Loucy (cell line): ENCODE measurements at regions not wholly inside any gene's neighbourhood (a gene's known extent, or its start where the extent isn't known, plus 50 kb on each side); places are given as distances from the start of the nearest gene placed in this dataset.

ENCODE experiments used
- H2AFZ ChIP-seq: fragments of 200-600 bp; sonication (generic); 2 replicates; pipeline ENCODE4 v1.6.0; 2016; ENCODE audit warnings: antibody characterized with exemption, mild to moderate bottlenecking, low read length, moderate library complexity
- H3F3A ChIP-seq: fragments of 200-600 bp; 2 replicates; pipeline ENCODE4 v1.6.0; 2016; ENCODE audit warnings: antibody characterized with exemption, low read depth, mild to moderate bottlenecking
- H3K27me3 ChIP-seq: fragments of 200-600 bp; sonication (generic); 2 replicates; pipeline ENCODE4 v1.6.1; 2014; ENCODE audit warnings: low read length, mild to moderate bottlenecking; ENCODE audit not compliant: insufficient read depth, poor library complexity, severe bottlenecking
- H3K36me3 ChIP-seq: fragments of 200-600 bp; sonication (generic); 2 replicates; pipeline ENCODE4 v1.6.1; 2016; ENCODE audit warnings: low read length; ENCODE audit not compliant: insufficient read depth
- H3K4me1 ChIP-seq: fragments of 200-600 bp; sonication (generic); 2 replicates; pipeline ENCODE4 v1.5.1; 2014; ENCODE audit warnings: low read length, mild to moderate bottlenecking; ENCODE audit not compliant: insufficient read depth, poor library complexity, severe bottlenecking
- H3K4me2 ChIP-seq: fragments of 200-600 bp; sonication (generic); 2 replicates; pipeline ENCODE4 v1.6.0; 2014; ENCODE audit warnings: antibody characterized with exemption, low read length, low read depth, mild to moderate bottlenecking; ENCODE audit not compliant: poor library complexity, severe bottlenecking
- H3K4me3 ChIP-seq: fragments of 200-600 bp; sonication (generic); 2 replicates; pipeline ENCODE4 v1.5.1; 2014; ENCODE audit warnings: low read length, mild to moderate bottlenecking, mixed read lengths; ENCODE audit not compliant: poor library complexity, severe bottlenecking
- H3K79me2 ChIP-seq: fragments of 200-600 bp; sonication (generic); 2 replicates; pipeline ENCODE4 v1.6.1; 2014; ENCODE audit warnings: low read length; ENCODE audit not compliant: insufficient read depth
- H3K9ac ChIP-seq: fragments of 200-600 bp; sonication (generic); 2 replicates; pipeline ENCODE4 v1.6.0; 2014; ENCODE audit warnings: mild to moderate bottlenecking, low read depth, low read length, moderate library complexity; ENCODE audit not compliant: poor library complexity, severe bottlenecking
- H3K9me2 ChIP-seq: fragments of 200-600 bp; sonication (generic); replicated peaks from 2 replicates; pipeline ENCODE4 v1.6.1; 2016; ENCODE audit warnings: low read depth, low read length, mixed read lengths
- H3K9me3 ChIP-seq: fragments of 200-600 bp; sonication (generic); 2 replicates; pipeline ENCODE4 v1.6.1; 2014; ENCODE audit warnings: mild to moderate bottlenecking, antibody characterized with exemption, low read length, low read depth; ENCODE audit not compliant: insufficient read depth
- H4K20me1 ChIP-seq: fragments of 200-600 bp; sonication (generic); 2 replicates; pipeline ENCODE4 v1.6.0; 2014; ENCODE audit warnings: antibody characterized with exemption, low read length, mild to moderate bottlenecking; ENCODE audit not compliant: insufficient read depth, poor library complexity, severe bottlenecking
- EZH2phosphoT487 ChIP-seq: fragments of 200-600 bp; IDR thresholded peaks from 2 replicates; pipeline ENCODE4 v1.6.1; 2018; ENCODE audit warnings: antibody characterized with exemption, mild to moderate bottlenecking, moderate library complexity, borderline replicate concordance
- TF ChIP-seq, protein P1 (sequence below): fragments of 200-600 bp; sonication (generic); conservative IDR thresholded peaks from 2 replicates; pipeline ENCODE4 v1.5.1; 2014; ENCODE audit warnings: mild to moderate bottlenecking, antibody characterized with exemption, low read length

- H3K9ac ChIP-seq, result no peak overlapping the region
- no peak overlapping the region for H2AFZ ChIP-seq
- no peaks in the 10 kb centered on the region for H3F3A ChIP-seq
- H3K27me3 ChIP-seq, result no peaks in the 10 kb centered on the region
- H3K4me1 ChIP-seq, result no peaks in the 10 kb centered on the region
- H3K79me2 ChIP-seq, result no peaks in the 10 kb centered on the region
- no peaks in the 10 kb centered on the region for H3K36me3 ChIP-seq
- H3K4me3 ChIP-seq, result no peak overlapping the region
- H3K9me2 ChIP-seq, result no peaks in the 10 kb centered on the region
- no peaks in the 10 kb centered on the region for H4K20me1 ChIP-seq
- TF ChIP-seq EZH2phosphoT487, result no peak
- TF ChIP-seq, protein P1, sequence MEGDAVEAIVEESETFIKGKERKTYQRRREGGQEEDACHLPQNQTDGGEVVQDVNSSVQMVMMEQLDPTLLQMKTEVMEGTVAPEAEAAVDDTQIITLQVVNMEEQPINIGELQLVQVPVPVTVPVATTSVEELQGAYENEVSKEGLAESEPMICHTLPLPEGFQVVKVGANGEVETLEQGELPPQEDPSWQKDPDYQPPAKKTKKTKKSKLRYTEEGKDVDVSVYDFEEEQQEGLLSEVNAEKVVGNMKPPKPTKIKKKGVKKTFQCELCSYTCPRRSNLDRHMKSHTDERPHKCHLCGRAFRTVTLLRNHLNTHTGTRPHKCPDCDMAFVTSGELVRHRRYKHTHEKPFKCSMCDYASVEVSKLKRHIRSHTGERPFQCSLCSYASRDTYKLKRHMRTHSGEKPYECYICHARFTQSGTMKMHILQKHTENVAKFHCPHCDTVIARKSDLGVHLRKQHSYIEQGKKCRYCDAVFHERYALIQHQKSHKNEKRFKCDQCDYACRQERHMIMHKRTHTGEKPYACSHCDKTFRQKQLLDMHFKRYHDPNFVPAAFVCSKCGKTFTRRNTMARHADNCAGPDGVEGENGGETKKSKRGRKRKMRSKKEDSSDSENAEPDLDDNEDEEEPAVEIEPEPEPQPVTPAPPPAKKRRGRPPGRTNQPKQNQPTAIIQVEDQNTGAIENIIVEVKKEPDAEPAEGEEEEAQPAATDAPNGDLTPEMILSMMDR, result no peak
- H3K9me3 ChIP-seq, result no peaks in the 10 kb centered on the region
- no peak overlapping the region for H3K4me2 ChIP-seq
Observed at GRCh38 chr2:51697095-51697494, 665.2 kb upstream of the NRXN1 start.

DNA sequence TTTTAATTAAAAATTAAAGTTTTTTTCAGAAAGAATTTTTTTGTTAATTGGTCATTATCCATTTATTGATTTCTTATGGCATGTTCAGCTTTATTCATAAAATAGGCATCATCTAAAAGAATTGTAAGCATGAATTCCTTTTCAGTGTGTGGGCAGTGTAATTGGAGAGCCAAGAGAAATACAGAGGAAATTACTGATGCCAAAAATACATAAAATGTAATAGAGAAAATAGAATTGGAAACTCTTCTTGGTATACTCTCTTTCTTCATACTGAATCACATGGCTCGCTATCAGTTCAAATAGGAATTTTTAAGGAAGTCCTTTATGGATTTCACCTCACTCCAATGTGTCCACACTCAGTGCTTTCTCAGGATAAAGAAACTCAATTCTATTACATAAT lies 663.6 kb upstream of the NRXN1 start:
- no peak overlapping the region for H3K4me2 ChIP-seq
- H3K9me3 ChIP-seq, result no peaks in the 10 kb centered on the region
- no peak overlapping the region for H3K9ac ChIP-seq
- no peaks in the 10 kb centered on the region for H3K9me2 ChIP-seq
- no peak overlapping the region for H2AFZ ChIP-seq
- H3K4me1 ChIP-seq, result no peaks in the 10 kb centered on the region
- no peak for TF ChIP-seq EZH2phosphoT487
- TF ChIP-seq, protein P1, result no peak
- no peak overlapping the region for H3K4me3 ChIP-seq
- no peaks in the 10 kb centered on the region for H3K79me2 ChIP-seq
- H3K36me3 ChIP-seq, result no peaks in the 10 kb centered on the region
- H3K27me3 ChIP-seq, result no peaks in the 10 kb centered on the region
- H4K20me1 ChIP-seq, result no peaks in the 10 kb centered on the region
- H3F3A ChIP-seq, result no peaks in the 10 kb centered on the region

DNA sequence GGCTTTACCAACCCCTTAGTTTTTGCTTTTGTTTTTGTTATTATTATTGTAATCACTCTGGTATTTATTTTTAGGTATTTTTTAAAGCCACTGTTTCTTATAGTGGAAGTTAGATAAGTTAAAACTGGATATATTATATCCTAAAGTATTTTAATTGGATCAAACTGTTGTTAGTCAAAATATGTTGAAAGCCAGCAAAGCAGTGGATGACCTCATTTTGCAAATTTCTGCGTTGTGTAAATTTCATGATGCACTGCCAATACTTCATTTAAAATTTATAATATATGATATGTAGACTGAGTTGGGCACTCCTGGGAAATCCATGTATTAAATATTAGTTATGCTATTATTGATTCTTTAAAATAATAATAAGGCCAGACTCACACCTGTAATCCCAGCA lies 661.7 kb upstream of the NRXN1 start:
- H3K9ac ChIP-seq, result no peak overlapping the region
- TF ChIP-seq, protein P1, result no peak
- TF ChIP-seq EZH2phosphoT487, result no peak
- H3K4me2 ChIP-seq, result no peak overlapping the region
- no peaks in the 10 kb centered on the region for H4K20me1 ChIP-seq
- no peaks in the 10 kb centered on the region for H3K36me3 ChIP-seq
- no peaks in the 10 kb centered on the region for H3K9me2 ChIP-seq
- H3K79me2 ChIP-seq, result no peaks in the 10 kb centered on the region
- no peaks in the 10 kb centered on the region for H3F3A ChIP-seq
- no peaks in the 10 kb centered on the region for H3K9me3 ChIP-seq
- no peaks in the 10 kb centered on the region for H3K27me3 ChIP-seq
- H3K4me3 ChIP-seq, result no peak overlapping the region
- H3K4me1 ChIP-seq, result no peaks in the 10 kb centered on the region
- no peak overlapping the region for H2AFZ ChIP-seq
